HG03139 (cell line): ENCODE measurements at regions not wholly inside any gene's neighbourhood (a gene's known extent, or its start where the extent isn't known, plus 50 kb on each side); places are given as distances from the start of the nearest gene placed in this dataset.
"Not testable (repeated sequence)": the region's sequence is repeated elsewhere in the genome, so short reads cannot be mapped to it uniquely, and the experiment has no call there.

Experiments used
- ATAC-seq: cut with Tn5 transposase; IDR thresholded peaks from one replicate; pipeline ENCODE4 v1.9.1; 2021; ENCODE audit not compliant: unreplicated experiment

DNA sequence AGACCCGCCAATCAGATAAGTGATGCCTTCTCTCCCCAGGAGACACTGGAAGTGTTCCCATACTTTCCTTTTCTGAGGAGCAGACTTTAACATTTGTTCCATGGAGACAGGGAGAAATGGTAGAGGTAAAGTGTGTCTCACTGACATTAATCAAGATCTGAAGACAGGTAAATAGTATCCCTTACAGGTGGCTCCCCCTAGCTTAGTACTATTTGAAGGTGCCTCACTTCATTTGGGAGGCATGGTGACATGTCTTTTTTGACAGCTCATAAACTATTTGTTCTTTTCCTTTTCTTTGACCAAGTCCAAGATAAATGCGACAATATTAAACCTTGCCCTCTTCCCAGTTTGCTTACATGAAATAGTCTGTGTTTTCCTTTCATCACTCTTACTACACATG lies 485.6 kb upstream of the IL12A start:
- ATAC-seq, result no peak

DNA sequence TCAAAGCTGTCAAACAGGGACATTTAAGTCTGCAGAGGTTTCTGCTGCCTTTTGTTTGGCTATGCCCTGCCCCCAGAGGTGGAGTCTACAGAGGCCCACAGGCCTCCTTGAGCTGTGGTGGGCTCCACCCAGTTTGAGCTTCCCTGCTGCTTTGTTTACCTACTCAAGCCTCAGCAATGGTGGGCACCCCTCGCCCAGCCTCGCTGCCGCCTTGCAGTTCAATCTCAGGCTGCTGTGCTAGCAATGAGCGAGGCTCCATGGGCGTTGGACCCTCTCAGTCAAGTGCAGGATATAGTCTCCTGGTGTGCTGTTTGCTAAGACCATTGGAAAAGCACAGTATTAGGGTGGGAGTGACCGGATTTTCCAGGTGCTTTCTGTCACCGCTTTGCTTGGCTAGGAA lies 477.6 kb upstream of the IL12A start:
- ATAC-seq, result not testable (repeated sequence)

DNA sequence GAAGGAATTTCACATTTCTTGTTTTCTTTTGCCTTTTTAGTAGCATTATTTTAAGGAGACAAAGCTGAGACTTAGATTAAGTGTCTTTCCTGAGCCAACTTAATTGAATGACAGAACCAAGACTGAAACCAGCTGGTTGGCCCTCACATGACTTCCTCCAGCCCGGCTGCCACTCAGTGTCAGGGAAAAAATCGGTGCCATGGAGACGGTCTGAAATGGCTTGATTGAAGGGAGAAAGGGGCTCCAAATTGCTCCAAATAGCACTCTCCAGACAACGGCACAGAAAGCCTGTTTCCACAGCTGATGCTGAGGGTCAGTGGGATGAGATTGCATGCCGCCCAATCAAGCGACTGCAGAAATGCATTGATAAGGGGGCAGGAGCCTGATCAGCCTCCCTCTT lies 475.2 kb upstream of the IL12A start:
- ATAC-seq, result no peak

DNA sequence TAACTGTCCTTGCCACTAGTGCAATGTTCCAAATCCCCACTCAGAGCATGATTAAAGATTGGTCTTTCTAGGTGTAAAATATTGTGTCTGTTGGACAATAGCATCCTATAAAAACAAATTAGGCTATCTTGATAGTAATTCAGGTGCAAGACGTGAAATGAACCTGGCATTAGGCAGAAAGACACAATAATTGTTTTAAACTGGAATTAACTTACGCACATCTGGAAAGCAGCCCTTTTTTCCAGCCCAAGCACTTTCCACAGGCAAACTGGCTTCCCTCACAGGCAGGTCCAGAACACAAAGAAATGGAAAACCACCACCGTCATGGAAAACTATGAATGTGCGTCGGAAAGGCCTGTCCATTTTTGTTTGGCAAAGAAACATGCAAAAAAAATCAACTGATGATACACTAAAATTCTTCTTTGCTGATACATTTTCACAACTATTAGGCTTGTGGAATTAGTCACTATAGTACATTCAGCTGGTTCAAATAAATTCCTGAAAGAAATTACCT lies 474.7 kb upstream of the IL12A start:
- no peak for ATAC-seq

DNA sequence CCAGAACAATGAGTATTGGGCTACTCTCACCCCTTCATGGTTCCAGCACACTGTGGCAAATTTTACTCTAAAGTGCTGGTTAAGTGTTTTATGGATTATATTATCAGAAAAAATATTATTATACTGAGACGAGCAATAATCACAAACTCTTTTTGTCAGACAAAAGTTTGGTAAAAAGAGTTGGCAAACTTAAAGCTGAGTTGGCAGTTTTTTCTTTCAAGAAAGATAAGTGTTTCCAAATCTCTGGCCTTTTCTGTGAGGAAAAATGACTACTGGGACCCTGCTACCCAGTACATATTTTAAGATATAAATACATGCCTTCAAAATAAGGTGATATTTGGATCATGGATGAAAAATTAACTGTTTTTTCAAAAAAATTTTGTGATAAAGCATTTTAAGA lies 471.5 kb upstream of the IL12A start:
- no peak for ATAC-seq

DNA sequence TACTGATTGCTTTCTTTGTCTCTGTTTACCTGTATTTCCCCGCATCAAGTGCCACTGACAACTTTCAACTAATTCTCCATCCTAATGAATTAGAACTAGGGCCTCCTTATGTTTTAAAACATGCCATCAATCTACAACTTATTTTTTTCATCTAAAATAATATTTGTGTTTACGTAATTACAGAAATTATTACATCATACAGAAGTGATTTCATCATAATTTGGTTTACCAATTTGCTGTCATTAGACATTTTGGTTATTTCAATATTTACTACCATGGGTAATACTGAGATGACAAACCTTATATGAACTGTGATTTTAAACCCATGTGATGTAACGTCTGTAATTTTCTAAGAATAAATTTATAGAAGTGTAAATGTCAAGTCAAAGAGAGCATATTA lies 468.0 kb upstream of the IL12A start:
- ATAC-seq, result no peak

DNA sequence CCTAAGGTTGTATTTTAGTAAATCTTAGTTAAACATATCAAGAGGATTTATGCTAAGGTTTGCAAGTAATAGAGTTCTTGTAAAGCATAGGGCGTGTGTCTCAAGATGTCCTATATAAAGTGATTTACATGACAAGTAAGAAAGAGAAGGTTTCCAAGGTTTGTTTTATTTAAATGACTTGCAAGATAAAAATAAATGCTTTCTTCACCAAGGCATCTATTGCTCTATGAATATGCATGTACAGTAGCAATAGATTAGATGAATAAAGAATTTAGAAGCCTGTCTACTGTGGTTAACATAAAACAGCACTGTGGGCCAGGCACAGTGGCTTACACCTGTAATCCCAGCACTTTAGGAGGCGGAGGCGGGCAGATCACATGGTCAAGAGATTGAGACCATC lies 466.4 kb upstream of the IL12A start:
- ATAC-seq, result no peak

DNA sequence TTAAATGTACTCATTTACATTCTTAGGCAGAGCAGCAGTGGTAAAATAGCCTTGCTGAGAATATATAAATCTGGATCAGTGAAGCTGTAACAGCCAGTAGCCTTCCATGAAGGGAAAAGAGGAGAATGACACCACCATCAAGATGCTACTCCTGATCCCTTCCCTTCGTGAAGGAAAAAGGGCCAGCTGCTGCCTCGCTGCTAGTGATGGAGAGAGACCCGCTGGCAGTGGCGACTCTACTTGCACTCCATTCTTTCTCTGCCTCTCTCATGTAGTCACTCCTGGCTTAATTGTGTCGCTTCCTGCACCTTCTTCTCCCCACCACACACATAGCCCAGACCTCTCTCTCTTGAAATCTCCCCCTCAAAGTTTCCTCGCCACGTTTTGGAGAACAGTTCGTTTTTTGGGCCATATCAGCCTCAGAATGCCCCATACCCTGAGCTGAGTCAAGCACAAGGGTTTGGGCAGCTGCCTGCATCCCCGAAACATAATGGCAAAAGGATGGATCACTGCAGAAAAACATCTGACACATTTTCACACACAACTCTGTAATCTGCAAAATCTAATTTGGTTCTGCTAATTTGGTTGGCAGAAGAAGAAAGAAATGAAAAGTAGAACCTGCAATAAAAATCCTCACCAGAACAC lies 460.3 kb upstream of the IL12A start:
- no peak for ATAC-seq

DNA sequence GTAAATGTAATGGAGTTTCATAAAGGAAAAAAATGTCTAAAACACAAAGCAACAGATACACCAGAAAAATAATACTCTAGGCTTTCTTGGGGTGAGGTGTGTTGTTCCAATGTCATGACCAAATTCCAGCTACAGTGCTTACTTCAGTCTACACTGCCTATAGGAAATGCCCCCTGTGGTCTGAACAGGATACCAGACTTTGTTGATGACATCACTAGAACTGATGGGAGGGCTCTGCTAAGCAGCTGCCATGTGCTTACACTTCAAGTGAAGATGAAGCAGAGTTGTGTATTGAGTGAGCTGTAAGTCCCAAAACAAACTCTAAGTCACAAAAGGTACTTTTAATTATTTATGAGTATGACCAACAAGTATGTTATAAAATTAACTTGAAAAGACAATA lies 456.1 kb upstream of the IL12A start:
- ATAC-seq, result no peak

DNA sequence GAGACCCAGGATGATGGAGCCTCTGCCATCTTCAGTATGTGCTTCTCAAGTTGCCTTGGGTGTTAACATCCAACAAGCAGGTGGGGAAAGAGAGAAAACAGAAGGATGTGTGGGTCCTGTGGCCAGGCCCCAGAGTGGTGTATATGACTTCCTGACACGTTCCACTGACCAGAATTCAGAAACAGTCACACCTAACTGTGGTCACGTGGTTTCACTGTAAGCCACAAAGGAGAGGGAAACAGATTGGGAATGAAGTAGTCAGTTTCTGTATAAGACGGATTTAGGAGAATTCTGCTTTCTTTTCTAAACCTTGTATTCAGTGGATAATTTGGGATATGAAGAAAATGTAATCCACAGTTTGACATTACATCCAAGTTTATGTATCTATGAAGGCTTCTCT lies 454.1 kb upstream of the IL12A start:
- no peak for ATAC-seq

DNA sequence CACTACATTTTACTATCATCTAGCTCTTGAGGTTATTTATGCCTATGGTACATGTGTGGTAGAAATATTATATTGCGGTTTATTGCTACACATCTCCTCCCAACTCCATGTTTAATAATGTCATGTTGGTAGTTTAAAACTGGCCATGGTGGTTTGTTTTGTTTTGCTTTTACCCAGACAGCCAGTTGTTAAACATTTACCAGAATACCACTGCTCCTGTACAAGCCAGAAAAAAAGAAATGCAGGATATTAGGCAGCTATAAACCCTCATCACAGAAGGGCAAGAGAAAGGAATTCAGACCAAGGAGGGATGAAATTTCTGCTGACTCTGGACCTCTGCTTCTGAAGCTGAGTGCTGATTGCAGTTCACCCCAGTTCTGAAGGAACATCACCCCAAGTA lies 451.8 kb upstream of the IL12A start:
- ATAC-seq, result no peak

DNA sequence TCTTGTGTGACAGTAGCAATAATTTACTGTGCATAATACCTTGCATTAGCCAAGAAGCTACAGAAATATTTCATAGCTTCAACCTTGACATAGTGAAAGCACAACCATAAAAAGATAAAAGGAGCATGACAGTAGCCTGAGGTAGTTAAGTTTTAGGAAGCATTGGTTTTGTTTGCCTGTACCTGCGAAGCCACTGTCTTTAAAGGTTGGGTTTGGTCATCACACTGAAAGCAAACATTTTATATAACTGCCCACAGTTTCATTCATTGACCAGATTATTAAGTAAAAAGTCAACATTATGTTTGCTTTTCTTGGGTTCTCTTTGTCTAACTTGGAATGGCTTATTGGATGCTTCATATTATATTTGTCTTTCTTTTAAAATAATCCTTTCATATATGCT lies 450.1 kb upstream of the IL12A start:
- no peak for ATAC-seq

DNA sequence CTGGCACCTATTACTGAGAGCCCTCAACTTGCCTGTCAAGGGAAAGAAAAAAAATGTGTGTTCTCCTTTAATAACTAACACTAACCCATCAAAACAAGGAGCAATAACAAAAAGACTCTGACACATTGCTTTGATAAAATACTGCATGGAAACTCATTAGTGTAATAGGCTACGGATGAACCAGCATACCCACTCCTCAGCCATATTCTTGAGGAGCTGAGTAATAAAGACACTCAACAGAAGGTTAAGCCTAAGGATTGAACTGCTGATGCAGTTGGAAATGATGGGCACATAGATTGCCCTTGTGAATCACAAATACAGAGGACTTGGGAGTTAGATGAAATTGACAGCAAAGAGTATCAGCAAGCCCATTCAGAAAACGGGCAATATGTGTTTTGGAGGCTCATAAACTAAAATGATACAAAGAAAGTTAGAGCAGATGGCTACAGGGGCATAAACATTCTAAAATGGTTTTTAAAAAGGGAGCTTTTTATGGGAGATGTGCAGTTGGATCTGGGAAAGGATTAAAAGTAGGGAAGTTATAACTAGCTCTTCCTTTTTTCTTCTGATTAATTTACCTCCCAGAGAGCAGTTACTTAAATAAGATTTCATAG lies 447.6 kb upstream of the IL12A start:
- no peak for ATAC-seq

DNA sequence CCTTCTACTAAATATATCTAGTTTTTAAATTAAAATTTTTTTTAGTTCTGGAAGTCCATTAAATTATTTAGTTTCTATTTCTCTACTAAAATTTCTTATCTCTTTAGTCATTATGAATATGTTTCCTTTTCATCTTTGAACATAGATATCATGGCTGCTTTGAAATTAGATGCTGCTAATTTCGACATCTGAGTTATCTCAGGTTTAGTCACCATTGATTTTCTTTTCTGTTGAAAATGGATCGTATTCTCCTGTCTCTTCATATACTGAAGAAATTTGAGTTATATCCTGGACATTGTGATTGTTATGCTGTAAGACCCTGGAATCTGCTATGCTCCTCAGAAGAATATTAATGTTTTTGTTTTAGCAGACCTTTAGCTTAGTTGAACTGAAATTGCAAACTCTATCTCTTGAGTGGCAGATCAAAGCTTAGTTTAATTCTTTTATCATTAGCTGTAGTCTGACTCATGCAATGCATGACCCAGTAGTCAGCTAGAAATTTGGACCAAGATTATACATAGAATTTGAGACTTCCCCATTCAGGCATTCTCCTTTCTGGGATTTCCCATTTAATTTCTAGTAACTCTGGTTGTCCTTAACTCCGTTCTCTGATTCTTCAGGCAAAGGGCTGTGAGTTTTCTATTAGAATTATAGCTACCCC lies 439.8 kb upstream of the IL12A start:
- ATAC-seq, result no peak

DNA sequence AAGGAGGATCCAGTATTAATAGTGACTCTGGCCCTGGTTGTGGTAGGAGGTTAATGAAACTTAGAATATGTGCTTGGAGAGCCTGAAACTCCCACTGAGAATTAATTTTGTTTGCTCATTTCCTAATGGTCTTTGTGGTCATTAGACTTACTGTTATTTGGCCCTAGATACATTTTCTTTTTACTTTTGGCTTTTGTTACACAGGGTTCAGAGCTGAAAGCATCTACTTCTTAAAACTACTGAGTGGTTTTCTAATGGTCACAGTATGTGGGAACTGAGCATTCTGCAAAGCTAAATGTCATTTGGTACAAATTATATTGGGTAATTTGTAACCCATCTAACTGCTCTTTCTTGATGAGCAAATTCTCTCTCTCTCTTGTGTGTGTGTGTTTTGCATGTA lies 433.4 kb upstream of the IL12A start:
- ATAC-seq, result no peak

DNA sequence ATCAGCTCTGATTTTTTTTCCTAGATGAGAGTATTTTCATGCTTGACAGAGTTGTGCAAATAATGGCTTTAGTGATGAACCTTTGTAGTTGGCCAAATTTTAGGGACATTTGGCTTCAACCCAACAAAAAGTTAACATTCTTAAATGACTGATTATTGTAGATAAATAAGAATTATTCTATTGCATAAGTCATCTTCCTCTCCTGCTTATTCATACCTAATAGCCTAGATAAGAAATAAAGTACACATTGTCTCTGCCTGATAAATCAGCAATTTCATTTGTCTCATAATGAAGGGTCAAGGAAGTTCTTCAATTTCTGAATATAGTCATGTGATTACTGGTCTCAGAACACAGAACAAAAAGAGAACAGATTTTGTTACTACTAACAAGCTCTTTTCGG lies 428.9 kb upstream of the IL12A start:
- ATAC-seq, result no peak

DNA sequence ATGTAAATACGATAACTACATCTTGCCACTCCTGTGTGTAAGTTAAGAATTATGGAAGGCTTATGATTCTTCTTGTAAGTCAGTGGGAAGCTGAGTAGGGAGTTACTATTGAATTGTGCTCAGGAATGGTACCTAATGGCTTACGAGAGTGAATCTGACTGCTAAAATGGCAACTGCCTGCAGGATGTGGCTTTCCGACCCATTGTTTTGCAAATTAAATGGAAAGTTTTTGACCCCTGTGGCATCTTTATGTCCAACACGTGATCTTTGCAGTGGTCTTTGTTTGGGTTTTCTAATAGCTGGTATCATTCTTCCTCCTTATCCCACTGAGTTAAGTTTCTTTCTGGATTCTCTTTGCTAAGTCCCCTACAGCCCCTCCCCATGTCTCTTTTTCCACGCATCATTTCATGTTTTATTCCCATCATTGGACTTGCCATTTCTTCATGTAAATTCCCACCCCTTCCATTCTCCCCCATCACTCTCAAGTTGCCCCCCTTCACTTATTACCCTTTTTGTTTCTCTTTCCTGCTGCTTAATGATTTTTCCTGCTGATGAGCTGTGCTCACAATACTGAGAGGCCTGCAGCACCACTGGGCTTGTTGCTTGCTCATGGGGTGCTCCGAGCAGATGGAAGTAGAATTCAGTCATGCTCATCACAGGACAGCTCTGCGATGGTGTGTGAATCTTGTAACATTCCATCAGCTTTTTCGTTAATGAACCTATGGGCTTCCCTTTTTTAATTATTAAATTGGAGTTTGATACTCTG lies 428.2 kb upstream of the IL12A start:
- no peak for ATAC-seq

DNA sequence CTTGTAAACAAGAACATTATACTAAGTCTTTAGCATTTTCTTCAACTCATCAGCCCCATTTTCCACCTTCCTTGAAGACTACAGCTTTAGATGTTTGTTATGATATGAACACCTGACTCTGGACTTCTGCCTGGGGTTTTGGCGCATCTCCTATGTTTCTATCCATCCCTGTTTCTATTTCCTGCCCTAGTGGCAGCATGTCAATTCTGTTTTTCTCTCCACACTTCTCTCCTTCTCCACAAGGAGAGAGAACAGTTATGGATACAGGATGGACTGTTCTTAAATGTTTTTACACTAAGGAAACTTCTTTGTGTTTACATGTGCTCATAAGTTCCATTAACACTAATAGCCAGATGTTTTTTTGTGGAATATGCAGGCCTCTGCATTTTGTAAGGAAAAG lies 423.3 kb upstream of the IL12A start:
- no peak for ATAC-seq

DNA sequence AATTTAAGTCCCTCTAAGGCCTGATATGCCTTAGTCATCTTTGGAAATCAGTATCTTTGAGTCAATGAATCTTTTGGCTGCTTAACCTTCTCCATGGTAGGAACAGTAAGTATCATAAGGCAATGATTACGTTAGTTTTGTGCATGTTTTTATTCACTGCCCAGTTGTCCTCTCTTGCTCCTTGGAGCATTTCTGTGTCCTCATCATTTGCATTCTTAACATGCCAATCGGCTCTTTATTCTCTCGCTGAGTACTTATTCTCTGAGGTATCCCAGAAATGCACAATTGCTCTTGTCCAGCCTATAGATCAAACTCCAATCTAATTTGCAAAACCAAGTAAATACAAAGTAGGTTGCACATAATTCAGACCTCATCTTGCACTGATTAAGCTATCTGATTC lies 405.0 kb upstream of the IL12A start:
- ATAC-seq, result no peak

DNA sequence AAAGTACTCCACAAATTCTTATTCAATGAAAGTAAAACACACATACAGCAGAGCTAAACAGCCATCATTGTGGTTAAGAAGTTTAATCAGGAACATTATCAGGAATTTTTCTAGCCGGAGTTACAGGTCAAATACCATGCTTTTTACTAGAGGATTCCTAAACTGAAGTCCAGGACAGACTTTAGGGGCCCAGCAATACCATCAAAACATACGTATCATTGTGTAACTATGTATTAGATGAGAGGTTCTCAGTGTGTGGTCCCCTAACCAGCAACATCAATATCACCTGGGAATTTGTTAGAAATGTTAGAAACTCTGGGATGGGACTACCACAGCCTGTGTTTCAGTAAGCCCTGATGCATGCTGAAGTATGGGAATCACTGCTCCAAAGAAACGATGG lies 404.2 kb upstream of the IL12A start:
- no peak for ATAC-seq

DNA sequence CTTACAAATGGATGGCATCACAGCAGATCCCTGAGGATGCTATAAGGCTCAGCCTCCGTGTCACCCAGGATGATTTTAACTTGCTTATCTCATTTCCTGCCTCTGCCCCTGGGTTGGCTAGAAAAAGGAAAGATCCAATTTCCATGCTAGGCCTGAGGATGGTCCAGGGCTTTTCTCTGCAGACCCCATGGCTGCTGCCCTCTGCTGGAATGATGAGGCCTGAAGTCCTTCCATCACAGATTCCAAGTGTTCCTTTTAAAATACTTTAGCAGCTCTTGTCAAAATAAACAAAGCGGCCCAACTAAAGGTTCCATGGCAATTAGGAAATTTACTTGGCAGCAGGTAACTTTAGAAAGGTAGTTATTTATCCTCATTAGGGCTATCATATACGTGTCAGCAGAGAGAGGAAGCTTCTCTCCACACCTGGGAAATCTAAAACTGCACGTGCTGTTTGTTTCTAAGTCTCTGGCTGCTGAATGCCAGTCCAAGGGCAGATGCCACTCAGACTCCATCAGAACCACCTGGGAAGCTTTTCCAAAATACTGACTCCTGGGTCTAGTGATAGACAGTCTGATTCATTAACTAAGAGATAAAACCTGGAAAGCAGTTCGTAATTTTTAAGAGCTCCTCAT lies 401.9 kb upstream of the IL12A start:
- ATAC-seq, result no peak
